Loucy (cell line): ENCODE measurements at regions not wholly inside any gene's neighbourhood (a gene's known extent, or its start where the extent isn't known, plus 50 kb on each side); places are given as distances from the start of the nearest gene placed in this dataset.

Source experiments
- H2AFZ ChIP-seq: fragments of 200-600 bp; sonication (generic); 2 replicates; pipeline ENCODE4 v1.6.0; 2016; ENCODE audit warnings: antibody characterized with exemption, mild to moderate bottlenecking, low read length, moderate library complexity
- H3F3A ChIP-seq: fragments of 200-600 bp; 2 replicates; pipeline ENCODE4 v1.6.0; 2016; ENCODE audit warnings: antibody characterized with exemption, low read depth, mild to moderate bottlenecking
- H3K27me3 ChIP-seq: fragments of 200-600 bp; sonication (generic); 2 replicates; pipeline ENCODE4 v1.6.1; 2014; ENCODE audit warnings: low read length, mild to moderate bottlenecking; ENCODE audit not compliant: insufficient read depth, poor library complexity, severe bottlenecking
- H3K36me3 ChIP-seq: fragments of 200-600 bp; sonication (generic); 2 replicates; pipeline ENCODE4 v1.6.1; 2016; ENCODE audit warnings: low read length; ENCODE audit not compliant: insufficient read depth
- H3K4me1 ChIP-seq: fragments of 200-600 bp; sonication (generic); 2 replicates; pipeline ENCODE4 v1.5.1; 2014; ENCODE audit warnings: low read length, mild to moderate bottlenecking; ENCODE audit not compliant: insufficient read depth, poor library complexity, severe bottlenecking
- H3K4me2 ChIP-seq: fragments of 200-600 bp; sonication (generic); 2 replicates; pipeline ENCODE4 v1.6.0; 2014; ENCODE audit warnings: antibody characterized with exemption, low read length, low read depth, mild to moderate bottlenecking; ENCODE audit not compliant: poor library complexity, severe bottlenecking
- H3K4me3 ChIP-seq: fragments of 200-600 bp; sonication (generic); 2 replicates; pipeline ENCODE4 v1.5.1; 2014; ENCODE audit warnings: low read length, mild to moderate bottlenecking, mixed read lengths; ENCODE audit not compliant: poor library complexity, severe bottlenecking
- H3K79me2 ChIP-seq: fragments of 200-600 bp; sonication (generic); 2 replicates; pipeline ENCODE4 v1.6.1; 2014; ENCODE audit warnings: low read length; ENCODE audit not compliant: insufficient read depth
- H3K9ac ChIP-seq: fragments of 200-600 bp; sonication (generic); 2 replicates; pipeline ENCODE4 v1.6.0; 2014; ENCODE audit warnings: mild to moderate bottlenecking, low read depth, low read length, moderate library complexity; ENCODE audit not compliant: poor library complexity, severe bottlenecking
- H3K9me2 ChIP-seq: fragments of 200-600 bp; sonication (generic); replicated peaks from 2 replicates; pipeline ENCODE4 v1.6.1; 2016; ENCODE audit warnings: low read depth, low read length, mixed read lengths
- H3K9me3 ChIP-seq: fragments of 200-600 bp; sonication (generic); 2 replicates; pipeline ENCODE4 v1.6.1; 2014; ENCODE audit warnings: mild to moderate bottlenecking, antibody characterized with exemption, low read length, low read depth; ENCODE audit not compliant: insufficient read depth
- H4K20me1 ChIP-seq: fragments of 200-600 bp; sonication (generic); 2 replicates; pipeline ENCODE4 v1.6.0; 2014; ENCODE audit warnings: antibody characterized with exemption, low read length, mild to moderate bottlenecking; ENCODE audit not compliant: insufficient read depth, poor library complexity, severe bottlenecking
- CTCF ChIP-seq: fragments of 200-600 bp; sonication (generic); conservative IDR thresholded peaks from 2 replicates; pipeline ENCODE4 v1.5.1; 2014; ENCODE audit warnings: mild to moderate bottlenecking, antibody characterized with exemption, low read length
- EZH2phosphoT487 ChIP-seq: fragments of 200-600 bp; IDR thresholded peaks from 2 replicates; pipeline ENCODE4 v1.6.1; 2018; ENCODE audit warnings: antibody characterized with exemption, mild to moderate bottlenecking, moderate library complexity, borderline replicate concordance

GRCh38 chr7:25543798-25544197 is 315.5 kb upstream of the NPVF start:
- no peaks in the 10 kb centered on the region for H4K20me1 ChIP-seq

DNA sequence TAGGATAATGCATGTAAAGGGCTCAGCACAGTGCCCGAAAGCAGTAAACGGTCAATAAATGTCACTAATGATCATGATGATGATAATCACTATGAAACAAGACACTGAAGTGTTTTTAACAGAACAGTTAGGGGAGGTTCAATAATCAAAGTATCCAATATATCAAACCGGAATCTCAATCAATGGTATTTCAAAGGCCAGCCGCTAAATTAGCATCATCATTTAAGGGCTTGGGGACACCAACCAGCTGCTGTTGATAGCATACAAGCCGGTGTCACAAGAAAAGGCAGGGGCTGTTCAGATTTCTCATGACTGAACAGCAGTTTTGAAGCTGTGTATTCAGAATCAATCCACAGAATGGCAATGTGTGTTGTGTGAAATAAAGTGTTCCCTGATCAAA is 316.0 kb upstream of the NPVF start:
- Histone ChIP-seq H2AFZ (no peak overlapping the region), H3K79me2 (no peaks in the 10 kb centered on the region), H3K4me2 (no peak overlapping the region), H3K4me1 (peaks cover 11% of the 10 kb centered on the region), H3K9ac (no peak overlapping the region), H4K20me1 (no peaks in the 10 kb centered on the region), H3K27me3 (no peaks in the 10 kb centered on the region), H3K36me3 (no peaks in the 10 kb centered on the region), H3K4me3 (no peak overlapping the region), H3K9me2 (no peaks in the 10 kb centered on the region), H3K9me3 (no peaks in the 10 kb centered on the region), H3F3A (no peaks in the 10 kb centered on the region)
- no peak for TF ChIP-seq CTCF
- no peak for TF ChIP-seq EZH2phosphoT487

More at GRCh38 chr7:25543798-25544197, 315.5 kb upstream of the NPVF start:
- Histone ChIP-seq H3K4me1 (peaks cover 16% of the 10 kb centered on the region), H3K9ac (no peak overlapping the region), H3K9me3 (no peaks in the 10 kb centered on the region), H3K27me3 (no peaks in the 10 kb centered on the region), H3K79me2 (no peaks in the 10 kb centered on the region), H3K36me3 (no peaks in the 10 kb centered on the region), H3K9me2 (no peaks in the 10 kb centered on the region), H3F3A (no peaks in the 10 kb centered on the region), H3K4me2 (no peak overlapping the region), H3K4me3 (no peak overlapping the region), H2AFZ (no peak overlapping the region)
- TF ChIP-seq EZH2phosphoT487 (no peak), CTCF (no peak)

DNA sequence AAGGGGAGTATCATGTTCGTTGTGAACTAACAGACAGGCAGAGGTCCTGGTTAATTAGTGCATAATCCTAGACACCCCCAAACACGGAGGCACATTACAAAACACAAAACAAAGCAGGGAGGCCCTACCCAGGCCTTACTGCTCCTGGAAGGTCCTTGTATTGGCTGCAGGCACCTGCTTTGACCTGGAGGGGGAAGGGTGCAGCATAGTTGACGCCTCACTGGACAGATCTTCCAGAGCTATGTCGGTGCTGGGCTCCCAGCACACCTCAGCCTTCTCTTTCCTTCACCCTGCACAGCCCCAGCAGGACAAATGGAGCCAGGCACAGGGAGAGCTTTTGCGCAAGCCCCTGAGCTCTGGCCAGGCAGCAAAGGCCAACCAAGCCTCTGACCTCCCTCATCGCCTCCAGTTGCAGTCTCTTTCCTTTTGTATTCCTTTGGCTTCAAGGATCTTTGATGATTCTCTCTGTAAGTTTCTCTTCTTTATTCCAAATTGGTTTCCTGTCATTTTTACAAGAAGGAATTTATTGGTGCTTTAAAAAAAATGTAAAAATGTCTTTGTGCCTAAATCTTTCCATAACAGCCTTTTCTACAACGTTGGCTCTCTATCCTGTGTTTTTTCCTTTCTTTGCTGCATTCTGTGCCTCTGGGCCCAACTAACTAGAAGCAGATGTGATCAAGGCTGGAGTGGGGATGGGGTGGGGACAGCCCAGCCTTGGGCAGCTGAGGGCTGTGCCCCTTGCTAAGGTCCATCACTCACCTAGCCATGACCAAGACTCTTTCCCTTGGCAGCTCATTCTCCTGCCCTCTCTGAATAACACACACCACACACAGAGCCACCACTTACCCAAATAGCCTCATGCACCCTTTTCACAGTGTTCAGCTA is 317.1 kb upstream of the NPVF start:
- no peaks in the 10 kb centered on the region for H3K36me3 ChIP-seq
- peaks cover 8% of the 10 kb centered on the region for H3K4me1 ChIP-seq
- no peak overlapping the region for H3K4me2 ChIP-seq
- H3K27me3 ChIP-seq: no peaks in the 10 kb centered on the region
- H3F3A ChIP-seq: no peaks in the 10 kb centered on the region
- no peaks in the 10 kb centered on the region for H3K9me2 ChIP-seq
- no peaks in the 10 kb centered on the region for H4K20me1 ChIP-seq
- H3K4me3 ChIP-seq: no peak overlapping the region
- no peaks in the 10 kb centered on the region for H3K9me3 ChIP-seq
- H3K79me2 ChIP-seq: no peaks in the 10 kb centered on the region
- H3K9ac ChIP-seq: no peak overlapping the region
- TF ChIP-seq EZH2phosphoT487 (no peak), CTCF (no peak)
- no peak overlapping the region for H2AFZ ChIP-seq
